ENCODE measurements at regions not wholly inside any gene's neighbourhood (a gene's known extent, or its start where the extent isn't known, plus 50 kb on each side); places are given as distances from the start of the nearest gene placed in this dataset.

GRCh38 chr2:20556756-20557155 lies 94.1 kb downstream of the HS1BP3 start:
- no peak for DNase-seq (ENCODE audit: low read depth in 1 of 2, low spot score in 1 of 2)
- ChIA-PET CTCF (interaction anchor here (1.1 to 2.8 kb wide), 2 partner anchors 85 to 95 kb away, joined by 3 to 9 read pairs; no protein-coding TSS in a partner anchor), POLR2A (no interaction called here)
- no peak for FAIRE-seq
- Histone ChIP-seq H3K4me3 (no peak overlapping the region), H3K4me1 (no peaks in the 10 kb centered on the region), H3K27ac (no peak overlapping the region), H3K4me2 (no peak overlapping the region), H3K9me3 (no peaks in the 10 kb centered on the region)
- ATAC-seq = no peak
- 91% methylated on average over 4 of the region's 4 CpGs for WGBS (ENCODE audit: missing lambda C conversion rate)
- TF ChIP-seq HOXB5 (CRISPR knock-in tag; IDR thresholded peaks at IDR 0.05) (no peak), HOXB13 (CRISPR knock-in tag; IDR thresholded peaks at IDR 0.05; ENCODE audit: low read depth) (no peak), NR3C1 (IDR thresholded peaks at IDR 0.05) (no peak), HDAC2 (IDR thresholded peaks at IDR 0.05) (no peak), GATA3 (IDR thresholded peaks at IDR 0.05; ENCODE audit: borderline replicate concordance) (no peak), HEYL (CRISPR knock-in tag; IDR thresholded peaks at IDR 0.05) (no peak), RARB (CRISPR knock-in tag; IDR thresholded peaks at IDR 0.05) (no peak), ZSCAN20 (CRISPR knock-in tag; IDR thresholded peaks at IDR 0.05) (no peak)
- TF ChIP-seq, protein P1, sequence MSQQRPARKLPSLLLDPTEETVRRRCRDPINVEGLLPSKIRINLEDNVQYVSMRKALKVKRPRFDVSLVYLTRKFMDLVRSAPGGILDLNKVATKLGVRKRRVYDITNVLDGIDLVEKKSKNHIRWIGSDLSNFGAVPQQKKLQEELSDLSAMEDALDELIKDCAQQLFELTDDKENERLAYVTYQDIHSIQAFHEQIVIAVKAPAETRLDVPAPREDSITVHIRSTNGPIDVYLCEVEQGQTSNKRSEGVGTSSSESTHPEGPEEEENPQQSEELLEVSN (IDR thresholded peaks at IDR 0.05; ENCODE audit: borderline replicate concordance, low read depth) = no peak
- TF ChIP-seq, protein P2, sequence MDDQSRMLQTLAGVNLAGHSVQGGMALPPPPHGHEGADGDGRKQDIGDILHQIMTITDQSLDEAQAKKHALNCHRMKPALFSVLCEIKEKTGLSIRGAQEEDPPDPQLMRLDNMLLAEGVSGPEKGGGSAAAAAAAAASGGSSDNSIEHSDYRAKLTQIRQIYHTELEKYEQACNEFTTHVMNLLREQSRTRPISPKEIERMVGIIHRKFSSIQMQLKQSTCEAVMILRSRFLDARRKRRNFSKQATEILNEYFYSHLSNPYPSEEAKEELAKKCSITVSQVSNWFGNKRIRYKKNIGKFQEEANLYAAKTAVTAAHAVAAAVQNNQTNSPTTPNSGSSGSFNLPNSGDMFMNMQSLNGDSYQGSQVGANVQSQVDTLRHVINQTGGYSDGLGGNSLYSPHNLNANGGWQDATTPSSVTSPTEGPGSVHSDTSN (IDR thresholded peaks at IDR 0.05) = no peak

- Histone ChIP-seq H3K4me3 (no peak overlapping the region), H3K9me3 (no peaks in the 10 kb centered on the region), H3K27ac (no peak overlapping the region), H3K4me2 (no peak overlapping the region), H3K4me1 (no peaks in the 10 kb centered on the region)
- TF ChIP-seq KDM1A (IDR thresholded peaks at IDR 0.05; ENCODE audit: low read depth) (no peak), HOXA7 (CRISPR knock-in tag; IDR thresholded peaks at IDR 0.05) (no peak), GATA3 (IDR thresholded peaks at IDR 0.05; ENCODE audit: borderline replicate concordance) (no peak), CHD4 (IDR thresholded peaks at IDR 0.05; ENCODE audit: borderline replicate concordance) (no peak), POLR2AphosphoS2 (conservative IDR thresholded peaks at IDR 0.05; ENCODE audit: low read length) (no peak), HOXB13 (CRISPR knock-in tag; IDR thresholded peaks at IDR 0.05; ENCODE audit: low read depth) (no peak), ZFP36 (IDR thresholded peaks at IDR 0.05; ENCODE audit: borderline replicate concordance, partially characterized antibody) (no peak), HDAC2 (IDR thresholded peaks at IDR 0.05) (no peak), NPAS2 (CRISPR knock-in tag; IDR thresholded peaks at IDR 0.05; ENCODE audit: borderline replicate concordance) (no peak), FOSB (CRISPR knock-in tag; IDR thresholded peaks at IDR 0.05) (no peak), CHD2 (IDR thresholded peaks at IDR 0.05; ENCODE audit: low read length, partially characterized antibody) (no peak), MAZ (IDR thresholded peaks at IDR 0.05; ENCODE audit: borderline replicate concordance, low read depth, low read length) (no peak), NR3C1 (IDR thresholded peaks at IDR 0.05) (no peak), PHF8 (IDR thresholded peaks at IDR 0.05; ENCODE audit: borderline replicate concordance, low read depth) (no peak), CBX8 (IDR thresholded peaks at IDR 0.05) (no peak)
- TF ChIP-seq, protein P3, sequence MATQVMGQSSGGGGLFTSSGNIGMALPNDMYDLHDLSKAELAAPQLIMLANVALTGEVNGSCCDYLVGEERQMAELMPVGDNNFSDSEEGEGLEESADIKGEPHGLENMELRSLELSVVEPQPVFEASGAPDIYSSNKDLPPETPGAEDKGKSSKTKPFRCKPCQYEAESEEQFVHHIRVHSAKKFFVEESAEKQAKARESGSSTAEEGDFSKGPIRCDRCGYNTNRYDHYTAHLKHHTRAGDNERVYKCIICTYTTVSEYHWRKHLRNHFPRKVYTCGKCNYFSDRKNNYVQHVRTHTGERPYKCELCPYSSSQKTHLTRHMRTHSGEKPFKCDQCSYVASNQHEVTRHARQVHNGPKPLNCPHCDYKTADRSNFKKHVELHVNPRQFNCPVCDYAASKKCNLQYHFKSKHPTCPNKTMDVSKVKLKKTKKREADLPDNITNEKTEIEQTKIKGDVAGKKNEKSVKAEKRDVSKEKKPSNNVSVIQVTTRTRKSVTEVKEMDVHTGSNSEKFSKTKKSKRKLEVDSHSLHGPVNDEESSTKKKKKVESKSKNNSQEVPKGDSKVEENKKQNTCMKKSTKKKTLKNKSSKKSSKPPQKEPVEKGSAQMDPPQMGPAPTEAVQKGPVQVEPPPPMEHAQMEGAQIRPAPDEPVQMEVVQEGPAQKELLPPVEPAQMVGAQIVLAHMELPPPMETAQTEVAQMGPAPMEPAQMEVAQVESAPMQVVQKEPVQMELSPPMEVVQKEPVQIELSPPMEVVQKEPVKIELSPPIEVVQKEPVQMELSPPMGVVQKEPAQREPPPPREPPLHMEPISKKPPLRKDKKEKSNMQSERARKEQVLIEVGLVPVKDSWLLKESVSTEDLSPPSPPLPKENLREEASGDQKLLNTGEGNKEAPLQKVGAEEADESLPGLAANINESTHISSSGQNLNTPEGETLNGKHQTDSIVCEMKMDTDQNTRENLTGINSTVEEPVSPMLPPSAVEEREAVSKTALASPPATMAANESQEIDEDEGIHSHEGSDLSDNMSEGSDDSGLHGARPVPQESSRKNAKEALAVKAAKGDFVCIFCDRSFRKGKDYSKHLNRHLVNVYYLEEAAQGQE (IDR thresholded peaks at IDR 0.05) = no peak
- TF ChIP-seq, protein P1 (IDR thresholded peaks at IDR 0.05; ENCODE audit: borderline replicate concordance, low read depth) = no peak
- TF ChIP-seq, protein P2 (IDR thresholded peaks at IDR 0.05) = no peak
- DNase-seq (ENCODE audit: low read depth in 1 of 2, low spot score in 1 of 2) (no peak), FAIRE-seq (no peak), ATAC-seq (no peak)
- ChIA-PET POLR2A (no interaction called here), CTCF (interaction anchor here (2.8 kb wide), 1 partner anchor 85 kb away, joined by 9 read pairs; no protein-coding TSS in a partner anchor)
- 63% methylated on average over 4 of the region's 4 CpGs for WGBS (ENCODE audit: missing lambda C conversion rate)
Observed at GRCh38 chr2:20557226-20557625, 93.7 kb downstream of the HS1BP3 start.

Data from A549 (cell line).